GM23338 (cell line): ENCODE measurements at regions not wholly inside any gene's neighbourhood (a gene's known extent, or its start where the extent isn't known, plus 50 kb on each side); places are given as distances from the start of the nearest gene placed in this dataset.

Source experiments
- ATAC-seq: fragments of 200-7000 bp; cut with Tn5 transposase; 3 replicates; pipeline ENCODE4 v1.9.1; 2020
- DNase-seq: peaks from one replicate; pipeline ENCODE4 v3.0.0-alpha.2; 2015; ENCODE audit warnings: low spot score
- H2AFZ ChIP-seq: fragments of 200-600 bp; sonication (generic); 2 replicates; pipeline ENCODE4 v1.8.0; 2016; ENCODE audit warnings: antibody characterized with exemption, mild to moderate bottlenecking, moderate library complexity
- H3F3A ChIP-seq: fragments of 200-600 bp; sonication (generic); replicated peaks from 2 replicates; pipeline ENCODE4 v1.8.0; 2017; ENCODE audit warnings: antibody characterized with exemption, mixed run types, low read depth
- H3K27ac ChIP-seq: fragments of 200-600 bp; sonication (generic); 2 replicates; pipeline ENCODE4 v1.6.1; 2016; ENCODE audit warnings: low read depth
- H3K27me3 ChIP-seq: fragments of 200-600 bp; sonication (generic); 2 replicates; pipeline ENCODE4 v1.8.0; 2016; ENCODE audit warnings: mild to moderate bottlenecking, mixed run types, moderate library complexity; ENCODE audit not compliant: insufficient read depth
- H3K36me3 ChIP-seq: fragments of 200-600 bp; sonication (generic); 2 replicates; pipeline ENCODE4 v1.8.0; 2016; ENCODE audit warnings: mild to moderate bottlenecking; ENCODE audit not compliant: insufficient read depth
- H3K4me1 ChIP-seq: fragments of 200-600 bp; sonication (generic); 2 replicates; pipeline ENCODE4 v1.8.0; 2016; ENCODE audit warnings: mild to moderate bottlenecking, moderate library complexity; ENCODE audit not compliant: insufficient read depth
- H3K4me2 ChIP-seq: fragments of 200-600 bp; sonication (generic); 2 replicates; pipeline ENCODE4 v1.7.1; 2017; ENCODE audit warnings: mixed run types
- H3K4me3 ChIP-seq: fragments of 200-600 bp; sonication (generic); 2 replicates; pipeline ENCODE4 v1.6.1; 2016; ENCODE audit warnings: mixed run types
- H3K79me2 ChIP-seq: fragments of 200-600 bp; sonication (generic); replicated peaks from 2 replicates; pipeline ENCODE4 v1.8.0; 2017; ENCODE audit warnings: mild to moderate bottlenecking; ENCODE audit not compliant: insufficient read depth
- H3K9me2 ChIP-seq: fragments of 200-600 bp; sonication (generic); 2 replicates; pipeline ENCODE4 v1.8.0; 2017; ENCODE audit not compliant: insufficient read depth
- H4K20me1 ChIP-seq: fragments of 200-600 bp; sonication (generic); replicated peaks from 2 replicates; pipeline ENCODE4 v1.8.0; 2017; ENCODE audit warnings: mild to moderate bottlenecking; ENCODE audit not compliant: insufficient read depth
- H3K27ac Mint-ChIP-seq: 2 replicates; pipeline ENCODE4 v1.8.0; 2020; ENCODE audit warnings: inconsistent platforms, mild to moderate bottlenecking, moderate library complexity, mixed read lengths
- H3K27me3 Mint-ChIP-seq: 3 replicates; pipeline ENCODE4 v1.8.0; 2022; ENCODE audit warnings: low read depth, mild to moderate bottlenecking, moderate library complexity, mixed read lengths, inconsistent platforms; ENCODE audit not compliant: insufficient read depth, poor library complexity
- H3K36me3 Mint-ChIP-seq: 3 replicates; pipeline ENCODE4 v1.8.0; 2021; ENCODE audit warnings: low read depth, mild to moderate bottlenecking, inconsistent platforms, moderate library complexity, mixed read lengths
- H3K4me1 Mint-ChIP-seq: 3 replicates; pipeline ENCODE4 v1.8.0; 2020; ENCODE audit warnings: mild to moderate bottlenecking, inconsistent platforms, mixed read lengths
- H3K4me3 Mint-ChIP-seq: 3 replicates; pipeline ENCODE4 v1.8.0; 2021; ENCODE audit warnings: moderate library complexity, mild to moderate bottlenecking, inconsistent platforms, mixed read lengths
- H3K9me3 Mint-ChIP-seq: 3 replicates; pipeline ENCODE4 v1.8.0; 2020; ENCODE audit warnings: moderate library complexity, mild to moderate bottlenecking, inconsistent platforms, mixed read lengths
- CREB1 ChIP-seq: fragments of 250-450 bp; sonication (Bioruptor Pico); IDR thresholded peaks from 2 replicates; pipeline ENCODE4 v1.5.0; 2020; ENCODE audit warnings: low read depth, mild to moderate bottlenecking, moderate library complexity
- ETS1 ChIP-seq: IDR thresholded peaks from 2 replicates; pipeline ENCODE4 v1.6.1; 2016; ENCODE audit warnings: antibody characterized with exemption
- EZH2 ChIP-seq: fragments of 200-600 bp; sonication (generic); IDR thresholded peaks from one replicate; pipeline ENCODE4 v1.8.0; 2017; ENCODE audit warnings: antibody characterized with exemption, mild to moderate bottlenecking, low read depth; ENCODE audit not compliant: unreplicated experiment
- EZH2phosphoT487 ChIP-seq: fragments of 200-600 bp; sonication (generic); IDR thresholded peaks from one replicate; pipeline ENCODE4 v1.8.1; 2018; ENCODE audit warnings: antibody characterized with exemption; ENCODE audit not compliant: unreplicated experiment
- JUNB ChIP-seq: IDR thresholded peaks from one replicate; pipeline ENCODE4 v1.6.1; 2016; ENCODE audit warnings: antibody characterized with exemption; ENCODE audit not compliant: unreplicated experiment
- NANOG ChIP-seq: IDR thresholded peaks from 2 replicates; pipeline ENCODE4 v1.6.1; 2016; ENCODE audit warnings: antibody characterized with exemption, borderline replicate concordance
- POLR2AphosphoS5 ChIP-seq: IDR thresholded peaks from 2 replicates; pipeline ENCODE4 v1.6.1; 2016; ENCODE audit warnings: antibody characterized with exemption, low read depth
- STAT1 ChIP-seq: IDR thresholded peaks from one replicate; pipeline ENCODE4 v1.6.1; 2016; ENCODE audit warnings: antibody characterized with exemption; ENCODE audit not compliant: unreplicated experiment
- ZNF114 ChIP-seq: fragments of 250-450 bp; sonication (Bioruptor Pico); IDR thresholded peaks from 2 replicates; pipeline ENCODE4 v1.5.0; 2020; ENCODE audit warnings: mild to moderate bottlenecking, moderate library complexity
- ZNF331 ChIP-seq: fragments of 250-450 bp; sonication (Bioruptor Pico); IDR thresholded peaks from 2 replicates; pipeline ENCODE4 v1.5.0; 2020; ENCODE audit warnings: low read depth, mild to moderate bottlenecking, moderate library complexity
- TF ChIP-seq, protein P1 (sequence below), 2 experiments: fragments of 200-600 bp in 1 of 2; sonication (generic) in 1 of 2; conservative IDR thresholded peaks; 2 replicates each; pipeline versions ENCODE4 v1.5.1 to v1.6.1; 2016 to 2017; ENCODE audit warnings: antibody characterized with exemption in 2 of 2, low read depth in 2 of 2, mild to moderate bottlenecking in 2 of 2, moderate library complexity in 1 of 2
- TF ChIP-seq, protein P2 (sequence below): IDR thresholded peaks from one replicate; pipeline ENCODE4 v1.6.1; 2018; ENCODE audit warnings: antibody characterized with exemption; ENCODE audit not compliant: unreplicated experiment

- Mint-ChIP-seq H3K36me3 (peaks cover 1% of the 10 kb centered on the region; the same call in 1 of the 3 replicates), H3K27me3 (peaks cover 9% of the 10 kb centered on the region), H3K27ac (no peak overlapping the region), H3K9me3 (0 out of 3 replicates have a peak, but pooled peaks cover under 1% of the 10 kb centered on the region), H3K4me1 (no peaks in the 10 kb centered on the region; the same call in none of the 3 replicates), H3K4me3 (no peak overlapping the region)
- no peak overlapping the region for H2AFZ ChIP-seq
- H3K4me2 ChIP-seq, result no peak overlapping the region
- peaks cover 8% of the 10 kb centered on the region; the same call in 1 of the 2 replicates for H3F3A ChIP-seq
- no peaks in the 10 kb centered on the region for H3K36me3 ChIP-seq
- no peak overlapping the region for H3K4me3 ChIP-seq
- no peak overlapping the region for H3K27ac ChIP-seq
- TF ChIP-seq, protein P1, sequence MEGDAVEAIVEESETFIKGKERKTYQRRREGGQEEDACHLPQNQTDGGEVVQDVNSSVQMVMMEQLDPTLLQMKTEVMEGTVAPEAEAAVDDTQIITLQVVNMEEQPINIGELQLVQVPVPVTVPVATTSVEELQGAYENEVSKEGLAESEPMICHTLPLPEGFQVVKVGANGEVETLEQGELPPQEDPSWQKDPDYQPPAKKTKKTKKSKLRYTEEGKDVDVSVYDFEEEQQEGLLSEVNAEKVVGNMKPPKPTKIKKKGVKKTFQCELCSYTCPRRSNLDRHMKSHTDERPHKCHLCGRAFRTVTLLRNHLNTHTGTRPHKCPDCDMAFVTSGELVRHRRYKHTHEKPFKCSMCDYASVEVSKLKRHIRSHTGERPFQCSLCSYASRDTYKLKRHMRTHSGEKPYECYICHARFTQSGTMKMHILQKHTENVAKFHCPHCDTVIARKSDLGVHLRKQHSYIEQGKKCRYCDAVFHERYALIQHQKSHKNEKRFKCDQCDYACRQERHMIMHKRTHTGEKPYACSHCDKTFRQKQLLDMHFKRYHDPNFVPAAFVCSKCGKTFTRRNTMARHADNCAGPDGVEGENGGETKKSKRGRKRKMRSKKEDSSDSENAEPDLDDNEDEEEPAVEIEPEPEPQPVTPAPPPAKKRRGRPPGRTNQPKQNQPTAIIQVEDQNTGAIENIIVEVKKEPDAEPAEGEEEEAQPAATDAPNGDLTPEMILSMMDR (conservative IDR thresholded peaks at IDR 0.05; ENCODE audit: low read depth in 2 of 2), result no peak
- TF ChIP-seq ETS1 (no peak), STAT1 (no peak), EZH2 (no peak), JUNB (no peak), EZH2phosphoT487 (no peak), ZNF331 (CRISPR knock-in tag) (no peak), ZNF114 (CRISPR knock-in tag) (no peak), NANOG (no peak), POLR2AphosphoS5 (no peak), CREB1 (CRISPR knock-in tag) (no peak)
- TF ChIP-seq, protein P2, sequence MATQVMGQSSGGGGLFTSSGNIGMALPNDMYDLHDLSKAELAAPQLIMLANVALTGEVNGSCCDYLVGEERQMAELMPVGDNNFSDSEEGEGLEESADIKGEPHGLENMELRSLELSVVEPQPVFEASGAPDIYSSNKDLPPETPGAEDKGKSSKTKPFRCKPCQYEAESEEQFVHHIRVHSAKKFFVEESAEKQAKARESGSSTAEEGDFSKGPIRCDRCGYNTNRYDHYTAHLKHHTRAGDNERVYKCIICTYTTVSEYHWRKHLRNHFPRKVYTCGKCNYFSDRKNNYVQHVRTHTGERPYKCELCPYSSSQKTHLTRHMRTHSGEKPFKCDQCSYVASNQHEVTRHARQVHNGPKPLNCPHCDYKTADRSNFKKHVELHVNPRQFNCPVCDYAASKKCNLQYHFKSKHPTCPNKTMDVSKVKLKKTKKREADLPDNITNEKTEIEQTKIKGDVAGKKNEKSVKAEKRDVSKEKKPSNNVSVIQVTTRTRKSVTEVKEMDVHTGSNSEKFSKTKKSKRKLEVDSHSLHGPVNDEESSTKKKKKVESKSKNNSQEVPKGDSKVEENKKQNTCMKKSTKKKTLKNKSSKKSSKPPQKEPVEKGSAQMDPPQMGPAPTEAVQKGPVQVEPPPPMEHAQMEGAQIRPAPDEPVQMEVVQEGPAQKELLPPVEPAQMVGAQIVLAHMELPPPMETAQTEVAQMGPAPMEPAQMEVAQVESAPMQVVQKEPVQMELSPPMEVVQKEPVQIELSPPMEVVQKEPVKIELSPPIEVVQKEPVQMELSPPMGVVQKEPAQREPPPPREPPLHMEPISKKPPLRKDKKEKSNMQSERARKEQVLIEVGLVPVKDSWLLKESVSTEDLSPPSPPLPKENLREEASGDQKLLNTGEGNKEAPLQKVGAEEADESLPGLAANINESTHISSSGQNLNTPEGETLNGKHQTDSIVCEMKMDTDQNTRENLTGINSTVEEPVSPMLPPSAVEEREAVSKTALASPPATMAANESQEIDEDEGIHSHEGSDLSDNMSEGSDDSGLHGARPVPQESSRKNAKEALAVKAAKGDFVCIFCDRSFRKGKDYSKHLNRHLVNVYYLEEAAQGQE, result no peak
- H3K9me2 ChIP-seq, result no peaks in the 10 kb centered on the region
- H4K20me1 ChIP-seq, result no peaks in the 10 kb centered on the region
- ATAC-seq (no peak), DNase-seq (no peak)
- peaks cover 8% of the 10 kb centered on the region; the same call in 1 of the 2 replicates for H3K4me1 ChIP-seq
- no peaks in the 10 kb centered on the region for H3K79me2 ChIP-seq
- peaks cover 14% of the 10 kb centered on the region for H3K27me3 ChIP-seq
Observed at GRCh38 chr4:188287169-188287894, 148.1 kb downstream of the TRIML1 start.
